Astrocyte (in vitro differentiated cells and primary cell): ENCODE measurements at regions not wholly inside any gene's neighbourhood (a gene's known extent, or its start where the extent isn't known, plus 50 kb on each side); places are given as distances from the start of the nearest gene placed in this dataset.
A peak's percentile ranks its signal among the peaks of the same experiment; 100 is the strongest.

Experiments used
- DNase-seq: peaks from one replicate; pipeline ENCODE4 v3.0.0-alpha.2; 2010; ENCODE audit warnings: low read depth
- FAIRE-seq: peaks from 2 replicates; lab custom pipeline; 2011; peaks lifted over from hg19 to GRCh38; lab: Jason Lieb, UNC
- H2AFZ ChIP-seq: 2 replicates; pipeline ENCODE4 v1.6.0; 2012; ENCODE audit warnings: low read depth, low read length, inconsistent platforms
- H3K27ac ChIP-seq: 2 replicates; pipeline ENCODE4 v1.5.1; 2011; ENCODE audit warnings: low read depth, low read length, inconsistent platforms
- H3K27me3 ChIP-seq: 2 replicates; pipeline ENCODE4 v1.6.0; 2011; ENCODE audit warnings: low read length, inconsistent platforms; ENCODE audit not compliant: insufficient read depth
- H3K36me3 ChIP-seq: 2 replicates; pipeline ENCODE4 v1.5.1; 2011; ENCODE audit warnings: low read length, inconsistent platforms; ENCODE audit not compliant: insufficient read depth
- H3K4me1 ChIP-seq: 2 replicates; pipeline ENCODE4 v1.5.1; 2011; ENCODE audit warnings: low read length, inconsistent platforms; ENCODE audit not compliant: insufficient read depth
- H3K4me2 ChIP-seq: 2 replicates; pipeline ENCODE4 v1.6.0; 2012; ENCODE audit warnings: low read length, inconsistent platforms
- H3K4me3 ChIP-seq: 2 replicates; pipeline ENCODE4 v1.5.1; 2011; ENCODE audit warnings: low read depth, mild to moderate bottlenecking, low read length, inconsistent platforms; ENCODE audit not compliant: insufficient read depth
- H3K79me2 ChIP-seq: 2 replicates; pipeline ENCODE4 v1.6.0; 2012; ENCODE audit warnings: mild to moderate bottlenecking, low read length, inconsistent platforms; ENCODE audit not compliant: insufficient read depth
- H3K9ac ChIP-seq: 2 replicates; pipeline ENCODE4 v1.6.0; 2012; ENCODE audit warnings: mild to moderate bottlenecking, low read length, inconsistent platforms
- H3K9me3 ChIP-seq: 2 replicates; pipeline ENCODE4 v1.5.1; 2012; ENCODE audit warnings: low read depth, mild to moderate bottlenecking, low read length, inconsistent platforms; ENCODE audit not compliant: insufficient read depth
- H4K20me1 ChIP-seq: 2 replicates; pipeline ENCODE4 v1.6.0; 2012; ENCODE audit warnings: low read length, inconsistent platforms; ENCODE audit not compliant: insufficient read depth
- H3K27ac Mint-ChIP-seq: one replicate; pipeline ENCODE4 v1.8.0; 2021; ENCODE audit warnings: mild to moderate bottlenecking, mixed read lengths; ENCODE audit not compliant: unreplicated experiment
- H3K27me3 Mint-ChIP-seq: one replicate; pipeline ENCODE4 v1.8.0; 2021; ENCODE audit warnings: low read depth, mixed read lengths; ENCODE audit not compliant: unreplicated experiment
- H3K36me3 Mint-ChIP-seq: one replicate; pipeline ENCODE4 v1.8.0; 2021; ENCODE audit warnings: low read depth, mixed read lengths; ENCODE audit not compliant: unreplicated experiment
- H3K4me1 Mint-ChIP-seq: one replicate; pipeline ENCODE4 v1.8.0; 2021; ENCODE audit warnings: low read depth, mixed read lengths; ENCODE audit not compliant: unreplicated experiment
- H3K4me3 Mint-ChIP-seq: one replicate; pipeline ENCODE4 v1.8.0; 2021; ENCODE audit warnings: mild to moderate bottlenecking, moderate library complexity, mixed read lengths; ENCODE audit not compliant: unreplicated experiment
- H3K9me3 Mint-ChIP-seq: one replicate; pipeline ENCODE4 v1.8.0; 2021; ENCODE audit warnings: mild to moderate bottlenecking, mixed read lengths; ENCODE audit not compliant: unreplicated experiment
- EZH2 ChIP-seq: IDR thresholded peaks from 2 replicates; pipeline ENCODE4 v1.6.1; 2012; ENCODE audit warnings: mild to moderate bottlenecking, low read length, inconsistent platforms; ENCODE audit not compliant: insufficient read depth
- TF ChIP-seq, protein P1 (sequence below): IDR thresholded peaks from 2 replicates; pipeline ENCODE4 v1.5.1; 2011; ENCODE audit warnings: low read depth, mild to moderate bottlenecking, inconsistent platforms, low read length, moderate library complexity; ENCODE audit not compliant: insufficient read depth

- no peaks in the 10 kb centered on the region for H3K27me3 ChIP-seq
- Mint-ChIP-seq H3K27ac (no peak overlapping the region), H3K4me1 (peaks cover 16% of the 10 kb centered on the region), H3K9me3 (peaks cover 4% of the 10 kb centered on the region), H3K36me3 (no peaks in the 10 kb centered on the region), H3K27me3 (no peaks in the 10 kb centered on the region), H3K4me3 (no peak overlapping the region)
- no peak overlapping the region for H3K4me2 ChIP-seq
- no peaks in the 10 kb centered on the region for H4K20me1 ChIP-seq
- TF ChIP-seq, protein P1, sequence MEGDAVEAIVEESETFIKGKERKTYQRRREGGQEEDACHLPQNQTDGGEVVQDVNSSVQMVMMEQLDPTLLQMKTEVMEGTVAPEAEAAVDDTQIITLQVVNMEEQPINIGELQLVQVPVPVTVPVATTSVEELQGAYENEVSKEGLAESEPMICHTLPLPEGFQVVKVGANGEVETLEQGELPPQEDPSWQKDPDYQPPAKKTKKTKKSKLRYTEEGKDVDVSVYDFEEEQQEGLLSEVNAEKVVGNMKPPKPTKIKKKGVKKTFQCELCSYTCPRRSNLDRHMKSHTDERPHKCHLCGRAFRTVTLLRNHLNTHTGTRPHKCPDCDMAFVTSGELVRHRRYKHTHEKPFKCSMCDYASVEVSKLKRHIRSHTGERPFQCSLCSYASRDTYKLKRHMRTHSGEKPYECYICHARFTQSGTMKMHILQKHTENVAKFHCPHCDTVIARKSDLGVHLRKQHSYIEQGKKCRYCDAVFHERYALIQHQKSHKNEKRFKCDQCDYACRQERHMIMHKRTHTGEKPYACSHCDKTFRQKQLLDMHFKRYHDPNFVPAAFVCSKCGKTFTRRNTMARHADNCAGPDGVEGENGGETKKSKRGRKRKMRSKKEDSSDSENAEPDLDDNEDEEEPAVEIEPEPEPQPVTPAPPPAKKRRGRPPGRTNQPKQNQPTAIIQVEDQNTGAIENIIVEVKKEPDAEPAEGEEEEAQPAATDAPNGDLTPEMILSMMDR, result no peak
- no peak for TF ChIP-seq EZH2
- DNase-seq (no peak), FAIRE-seq (no peak)
- H2AFZ ChIP-seq, result no peak overlapping the region
- no peaks in the 10 kb centered on the region for H3K36me3 ChIP-seq
- no peaks in the 10 kb centered on the region for H3K79me2 ChIP-seq
- H3K4me3 ChIP-seq, result no peak overlapping the region
- no peak overlapping the region for H3K9ac ChIP-seq
- H3K9me3 ChIP-seq, result peaks cover 2% of the 10 kb centered on the region
- no peak overlapping the region for H3K27ac ChIP-seq
- H3K4me1 ChIP-seq, result no peaks in the 10 kb centered on the region
Observed at GRCh38 chr13:72286421-72286820, 419.4 kb upstream of the DACH1 start.

GRCh38 chr13:72284791-72285190 is 417.8 kb upstream of the DACH1 start:
- Mint-ChIP-seq H3K4me1 (peaks cover 6% of the 10 kb centered on the region), H3K27ac (no peak overlapping the region), H3K4me3 (no peak overlapping the region), H3K27me3 (no peaks in the 10 kb centered on the region), H3K36me3 (no peaks in the 10 kb centered on the region), H3K9me3 (peaks cover 4% of the 10 kb centered on the region)
- Histone ChIP-seq H4K20me1 (no peaks in the 10 kb centered on the region), H3K79me2 (no peaks in the 10 kb centered on the region), H3K4me3 (no peak overlapping the region), H3K9ac (no peak overlapping the region), H3K27me3 (no peaks in the 10 kb centered on the region), H3K9me3 (peaks cover 2% of the 10 kb centered on the region), H3K27ac (no peak overlapping the region), H3K36me3 (no peaks in the 10 kb centered on the region), H3K4me2 (no peak overlapping the region), H3K4me1 (no peaks in the 10 kb centered on the region), H2AFZ (no peak overlapping the region)
- FAIRE-seq, result no peak
- DNase-seq, result peak; percentile 34
- TF ChIP-seq, protein P1, result no peak
- no peak for TF ChIP-seq EZH2

GRCh38 chr13:72261732-72262131 is 394.7 kb upstream of the DACH1 start:
- no peaks in the 10 kb centered on the region for H4K20me1 ChIP-seq
- DNase-seq (no peak), FAIRE-seq (no peak)
- Mint-ChIP-seq H3K36me3 (no peaks in the 10 kb centered on the region), H3K27me3 (no peaks in the 10 kb centered on the region), H3K27ac (no peak overlapping the region), H3K4me3 (no peak overlapping the region), H3K4me1 (peaks cover 3% of the 10 kb centered on the region), H3K9me3 (no peaks in the 10 kb centered on the region)
- H3K4me3 ChIP-seq, result no peak overlapping the region
- no peaks in the 10 kb centered on the region for H3K79me2 ChIP-seq
- no peak overlapping the region for H3K27ac ChIP-seq
- H2AFZ ChIP-seq, result no peak overlapping the region
- TF ChIP-seq, protein P1, result no peak
- TF ChIP-seq EZH2, result no peak
- no peaks in the 10 kb centered on the region for H3K4me1 ChIP-seq
- no peak overlapping the region for H3K9ac ChIP-seq
- no peaks in the 10 kb centered on the region for H3K36me3 ChIP-seq
- H3K27me3 ChIP-seq, result no peaks in the 10 kb centered on the region
- H3K9me3 ChIP-seq, result no peaks in the 10 kb centered on the region
- no peak overlapping the region for H3K4me2 ChIP-seq
